GM18505 (cell line): ENCODE measurements at regions not wholly inside any gene's neighbourhood (a gene's known extent, or its start where the extent isn't known, plus 50 kb on each side); places are given as distances from the start of the nearest gene placed in this dataset.
"Not testable (repeated sequence)": the region's sequence is repeated elsewhere in the genome, so short reads cannot be mapped to it uniquely, and the experiment has no call there.

ENCODE experiments used
- ATAC-seq: cut with Tn5 transposase; IDR thresholded peaks from one replicate; pipeline ENCODE4 v1.9.1; 2021; ENCODE audit not compliant: unreplicated experiment
- POLR2A ChIP-seq: IDR thresholded peaks from 4 replicates; pipeline ENCODE4 v1.6.1; 2011; ENCODE audit warnings: borderline replicate concordance; ENCODE audit not compliant: insufficient read depth, insufficient read length; ENCODE audit errors: extremely low read depth

- TF ChIP-seq POLR2A, result no peak
- no peak for ATAC-seq
These were observed 74.6 kb downstream of the AASDHPPT start for GRCh38 chr11:106152013-106152412.

DNA sequence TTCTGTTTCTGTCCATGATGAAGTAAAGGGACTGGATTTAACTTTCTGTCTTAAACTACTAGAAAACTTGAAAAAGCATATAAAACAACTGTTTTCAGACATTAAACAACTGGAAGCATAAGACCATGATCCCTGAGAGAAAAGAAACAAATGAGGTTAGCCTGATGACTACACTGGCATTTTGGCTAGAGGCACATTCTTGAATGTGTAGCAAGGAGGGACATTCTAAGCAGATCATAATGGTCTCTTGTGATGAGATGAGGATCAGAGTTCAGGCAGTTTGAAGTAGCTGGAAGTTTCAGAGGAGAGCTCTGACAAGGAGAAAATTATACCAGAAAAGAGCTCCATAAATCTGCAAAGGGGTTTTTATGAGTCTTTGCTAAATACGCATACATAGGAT lies 75.4 kb downstream of the AASDHPPT start:
- no peak for TF ChIP-seq POLR2A
- no peak for ATAC-seq

GRCh38 chr11:106156290-106156937 lies 79.0 kb downstream of the AASDHPPT start:
- TF ChIP-seq POLR2A, result no peak
- peak; percentile 65 for ATAC-seq

- no peak for ATAC-seq
- no peak for TF ChIP-seq POLR2A
These were observed 80.9 kb downstream of the AASDHPPT start for GRCh38 chr11:106158406-106158805.

- no peak for ATAC-seq
- TF ChIP-seq POLR2A, result no peak
These were observed 82.4 kb downstream of the AASDHPPT start for GRCh38 chr11:106159836-106160235.

- TF ChIP-seq POLR2A, result no peak
- no peak for ATAC-seq
These were observed 83.0 kb downstream of the AASDHPPT start for GRCh38 chr11:106160494-106160893.

- no peak for TF ChIP-seq POLR2A
- no peak for ATAC-seq
These were observed 84.5 kb downstream of the AASDHPPT start for GRCh38 chr11:106161775-106162634.

DNA sequence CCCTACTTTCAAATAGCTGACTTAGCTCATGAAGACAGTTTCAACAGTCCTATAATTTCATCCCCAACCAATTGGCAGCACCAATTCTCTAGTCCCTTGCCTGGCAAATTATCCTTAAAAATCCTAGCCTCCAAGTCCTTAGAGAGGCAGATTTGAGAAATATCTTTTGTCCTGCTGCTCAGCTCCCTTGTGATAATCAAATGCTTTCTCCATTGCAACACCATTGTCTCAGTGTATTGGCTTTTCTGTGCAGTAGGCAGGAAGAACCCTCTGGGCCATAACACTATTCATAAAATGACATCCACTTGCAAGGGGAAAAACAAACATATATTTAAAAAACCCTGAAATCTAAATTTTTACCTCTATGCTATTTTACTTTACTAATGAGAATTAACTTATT lies 89.6 kb downstream of the AASDHPPT start:
- no peak for TF ChIP-seq POLR2A
- ATAC-seq, result no peak

- TF ChIP-seq POLR2A, result no peak
- ATAC-seq, result no peak
These were observed 95.0 kb downstream of the AASDHPPT start for GRCh38 chr11:106172386-106172991.

- no peak for TF ChIP-seq POLR2A
- ATAC-seq, result no peak
These were observed 95.8 kb downstream of the AASDHPPT start for GRCh38 chr11:106173291-106173690.

- not testable (repeated sequence) for ATAC-seq
These were observed 96.5 kb downstream of the AASDHPPT start for GRCh38 chr11:106174003-106174402.

GRCh38 chr11:106176817-106177216 lies 99.4 kb downstream of the AASDHPPT start:
- ATAC-seq, result no peak

DNA sequence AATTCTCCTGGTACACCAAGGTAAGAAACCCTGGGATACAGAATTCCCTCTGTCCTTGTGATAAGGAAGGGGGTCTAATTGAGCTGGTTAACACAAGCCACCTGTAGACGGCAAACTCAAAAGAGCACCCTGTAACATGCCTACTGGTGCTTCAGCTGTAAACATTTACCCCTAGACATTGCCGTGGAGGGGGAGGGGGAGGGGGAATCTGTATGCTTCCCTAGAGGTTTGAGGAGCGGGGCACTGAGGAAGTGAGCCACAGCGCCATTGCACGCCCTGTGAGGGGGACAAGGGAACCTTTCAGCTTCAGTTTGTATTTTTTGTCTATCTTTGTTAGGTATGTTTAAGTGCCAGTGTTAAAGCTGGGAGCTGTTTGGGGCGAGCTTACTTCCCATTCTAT lies 99.8 kb downstream of the AASDHPPT start:
- ATAC-seq, result no peak
- TF ChIP-seq POLR2A, result no peak

More at GRCh38 chr11:106176817-106177216, 99.4 kb downstream of the AASDHPPT start:
- TF ChIP-seq POLR2A, result no peak

- no peak for ATAC-seq
- no peak for TF ChIP-seq POLR2A
These were observed 100.9 kb downstream of the AASDHPPT start for GRCh38 chr11:106178361-106178760.
